ENCODE measurements at regions not wholly inside any gene's neighbourhood (a gene's known extent, or its start where the extent isn't known, plus 50 kb on each side); places are given as distances from the start of the nearest gene placed in this dataset.

DNA sequence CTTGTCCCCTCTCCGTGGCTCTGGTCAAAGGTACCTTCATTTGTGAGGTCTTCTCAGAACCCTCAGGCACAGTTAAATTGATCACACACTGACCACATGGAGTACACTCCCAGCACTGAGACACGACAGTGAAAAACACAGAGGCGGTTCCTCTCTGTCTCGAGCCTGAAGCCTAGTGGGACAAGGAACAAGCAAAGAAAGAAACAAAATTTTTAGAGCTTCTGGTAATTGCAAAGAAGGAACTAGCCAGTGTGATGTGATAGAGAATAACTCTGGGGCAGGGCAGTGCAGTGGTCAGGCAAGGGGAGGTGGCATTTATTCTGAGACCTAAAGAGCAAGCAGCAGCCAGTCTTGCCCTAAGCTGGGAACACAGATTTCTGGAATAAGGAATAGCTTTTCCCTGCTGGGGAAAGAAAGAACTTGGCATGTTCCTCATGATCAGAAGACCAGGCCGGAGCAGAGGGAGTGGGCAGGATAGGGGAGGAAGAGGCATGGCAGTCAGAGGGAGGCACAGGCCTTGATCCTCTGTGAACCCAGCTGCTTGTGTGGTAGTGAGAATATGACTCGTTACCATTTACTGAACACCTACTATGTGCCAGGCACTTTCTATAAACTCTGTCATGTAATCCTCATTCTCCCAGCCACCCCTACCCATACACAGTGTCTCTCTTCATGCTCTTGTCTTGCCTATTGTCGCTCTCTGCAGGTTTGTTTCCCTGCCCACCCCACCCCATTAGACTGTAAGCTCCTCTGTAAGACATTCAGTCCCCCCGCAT lies 262.3 kb upstream of the HES1 start:
- in situ Hi-C loops (cut with HindIII; ENCODE audit: low sequenced_read_pairs) = no loop called here

GRCh38 chr3:193874512-193874911 lies 261.4 kb upstream of the HES1 start:
- in situ Hi-C loops (cut with HindIII; ENCODE audit: low sequenced_read_pairs) = no loop called here
- H3K4me3 ChIP-seq (ENCODE audit: low read depth, low read length) = no peak overlapping the region
- TF ChIP-seq CTCF (IDR thresholded peaks at IDR 0.05; ENCODE audit: low read depth, low read length) = no peak
- no peak for DNase-seq (ENCODE audit: low read depth, low spot score)

More for the DNA sequence above, 262.3 kb upstream of the HES1 start:
- H3K4me3 ChIP-seq (ENCODE audit: low read depth, low read length) = no peak overlapping the region
- DNase-seq (ENCODE audit: low read depth, low spot score) = no peak
- TF ChIP-seq CTCF (IDR thresholded peaks at IDR 0.05; ENCODE audit: low read depth, low read length) = no peak

DNA sequence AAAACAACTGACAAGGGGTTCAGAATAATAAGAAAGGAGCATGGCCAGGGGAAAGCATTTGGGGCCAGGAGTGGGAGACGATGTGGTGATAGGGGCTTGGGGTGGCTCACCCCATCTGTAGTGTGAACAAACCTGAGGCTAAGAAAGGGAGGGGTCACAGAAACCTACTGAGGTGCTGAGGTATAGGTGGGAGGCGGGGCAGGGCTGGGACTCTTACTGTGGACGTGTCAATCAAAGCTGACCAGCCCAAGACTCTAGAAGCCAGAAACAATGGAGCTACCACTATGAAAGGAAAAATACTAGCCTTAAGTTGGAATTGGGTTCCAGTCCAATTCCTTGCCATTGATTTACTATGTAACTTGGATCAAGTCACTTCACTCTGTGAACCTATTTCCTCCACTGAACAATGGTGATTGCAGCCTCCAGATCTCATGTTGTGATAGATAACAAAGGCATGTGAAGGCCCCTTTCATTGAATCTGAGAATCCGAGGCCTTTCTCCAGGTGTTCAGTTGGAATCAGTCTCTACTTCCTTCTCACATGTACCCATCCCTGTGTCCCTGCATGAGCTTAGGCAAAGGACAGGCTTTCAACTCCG lies 260.9 kb upstream of the HES1 start:
- no peak for TF ChIP-seq CTCF (IDR thresholded peaks at IDR 0.05; ENCODE audit: low read depth, low read length)
- in situ Hi-C loops (cut with HindIII; ENCODE audit: low sequenced_read_pairs) = no loop called here
- no peak for DNase-seq (ENCODE audit: low read depth, low spot score)
- H3K4me3 ChIP-seq (ENCODE audit: low read depth, low read length) = no peak overlapping the region

GRCh38 chr3:193875601-193876321 lies 260.2 kb upstream of the HES1 start:
- H3K4me3 ChIP-seq (ENCODE audit: low read depth, low read length) = no peak overlapping the region
- no peak for DNase-seq (ENCODE audit: low read depth, low spot score)
- TF ChIP-seq CTCF (IDR thresholded peaks at IDR 0.05; ENCODE audit: low read depth, low read length) = no peak
- in situ Hi-C loops (cut with HindIII; ENCODE audit: low sequenced_read_pairs) = no loop called here

DNA sequence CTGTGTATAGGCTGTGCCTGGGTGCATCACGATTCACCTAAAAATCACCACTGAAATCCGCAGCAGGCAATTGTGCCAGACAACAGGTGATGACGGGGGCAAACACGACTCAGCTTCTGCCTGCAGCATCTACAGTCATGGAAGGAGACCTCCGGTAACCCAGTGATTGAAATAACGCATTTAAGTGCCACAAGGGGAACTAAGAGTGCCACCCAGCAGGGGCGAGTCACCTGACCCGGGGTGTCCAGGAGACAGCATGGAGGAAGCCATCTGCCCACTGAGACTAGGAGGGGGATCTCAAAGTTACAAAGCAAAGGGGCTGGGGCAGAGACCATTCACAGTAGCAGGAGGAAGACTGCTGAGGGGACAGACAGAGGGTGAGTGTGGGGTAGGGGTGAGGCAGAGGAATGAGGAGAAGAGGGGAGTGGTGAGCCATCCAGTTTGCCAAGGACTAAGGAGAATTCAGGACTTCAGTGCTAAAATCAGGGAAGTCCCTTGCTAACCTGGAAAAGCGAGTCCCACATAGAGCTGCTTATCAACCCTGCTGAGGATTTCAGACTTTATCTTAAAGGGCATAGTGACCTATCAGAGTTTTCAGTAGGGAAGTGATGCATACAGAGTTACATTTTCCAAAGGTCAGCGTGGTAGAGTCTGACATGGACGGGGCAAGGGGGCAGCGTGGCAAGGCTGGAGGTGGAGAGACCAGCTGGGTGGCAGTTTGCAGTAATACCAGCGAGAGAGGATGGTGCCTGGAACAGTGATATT lies 256.7 kb upstream of the HES1 start:
- TF ChIP-seq CTCF (IDR thresholded peaks at IDR 0.05; ENCODE audit: low read depth, low read length) = no peak
- H3K4me3 ChIP-seq (ENCODE audit: low read depth, low read length) = no peak overlapping the region
- DNase-seq (ENCODE audit: low read depth, low spot score) = no peak
- in situ Hi-C loops (cut with HindIII; ENCODE audit: low sequenced_read_pairs) = no loop called here

DNA sequence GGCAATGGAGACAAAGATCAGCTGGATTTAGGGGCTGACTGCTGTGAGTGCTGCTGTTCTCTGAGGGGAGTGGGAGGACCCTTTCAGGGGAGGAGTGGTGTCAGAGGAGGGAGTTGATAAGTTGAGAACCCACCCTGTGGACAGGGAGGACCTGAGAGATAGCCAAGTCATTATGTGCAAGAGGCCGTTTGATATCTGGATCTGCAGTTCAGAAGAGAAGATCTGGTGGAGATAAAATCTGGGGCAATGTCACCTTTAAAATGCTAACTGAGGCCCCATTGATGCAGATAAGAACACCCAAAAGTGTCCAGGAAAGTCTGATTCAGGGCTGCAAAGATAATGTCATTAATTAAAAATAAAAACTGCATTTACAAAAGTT lies 256.1 kb upstream of the HES1 start:
- in situ Hi-C loops (cut with HindIII; ENCODE audit: low sequenced_read_pairs) = no loop called here
- no peak for TF ChIP-seq CTCF (IDR thresholded peaks at IDR 0.05; ENCODE audit: low read depth, low read length)

More for the DNA sequence above, 256.1 kb upstream of the HES1 start:
- no peak for DNase-seq (ENCODE audit: low read depth, low spot score)
- H3K4me3 ChIP-seq (ENCODE audit: low read depth, low read length) = no peak overlapping the region

Data from astrocyte of the spinal cord (primary cell).